Lower leg skin (tissue), 4 donors: ENCODE measurements at regions not wholly inside any gene's neighbourhood (a gene's known extent, or its start where the extent isn't known, plus 50 kb on each side); places are given as distances from the start of the nearest gene placed in this dataset.

Source experiments
- DNase-seq, 2 donors: peaks; one replicate each; pipeline ENCODE4 v3.0.0-alpha.2; 2019; ENCODE audit warnings: low spot score in 2 of 2
- H3K4me3 ChIP-seq: fragments of 200-600 bp; sonication (generic); 2 replicates; pipeline ENCODE4 v1.5.1; 2017; ENCODE audit warnings: mild to moderate bottlenecking, low read depth; ENCODE audit not compliant: poor library complexity, severe bottlenecking
- CTCF ChIP-seq, 3 donors: fragments of 450-650 bp; IDR thresholded peaks; one replicate each; pipeline ENCODE4 v1.5.1; 2016; ENCODE audit warnings: antibody characterized with exemption in 3 of 3, mild to moderate bottlenecking in 3 of 3, moderate library complexity in 2 of 3
- POLR2A ChIP-seq, 2 donors: fragments of 450-650 bp; IDR thresholded peaks; one replicate each; pipeline ENCODE4 v1.6.1; 2016 to 2017; ENCODE audit warnings: antibody characterized with exemption in 2 of 2, mild to moderate bottlenecking in 1 of 2, moderate library complexity in 1 of 2
- WGBS, 2 donors: methylation state at CpG; one replicate each; pipeline ENCODE4 v1.1.5; 2018; 5-methylcytosine and 5-hydroxymethylcytosine counted together
- intact Hi-C: fragments of 100-400 bp; cut with DNase I; formaldehyde crosslinking; loops from one replicate; pipeline ENCODE4 v1.15.0; 2023; ENCODE audit warnings: low total_unique reads

- TF ChIP-seq CTCF (IDR thresholded peaks at IDR 0.05) (no peak), POLR2A (IDR thresholded peaks at IDR 0.05) (no peak)
- no peak for DNase-seq
- H3K4me3 ChIP-seq = no peak overlapping the region
- 58 to 64% methylated on average over 5 of the region's 5 CpGs for WGBS, 2 donors
- intact Hi-C loops = no loop called here
These were observed 429.2 kb upstream of the ZP4 start for GRCh38 chr1:238319957-238320356.

GRCh38 chr1:238318294-238319110, 427.8 kb upstream of the ZP4 start:
- WGBS, 2 donors = 65 to 80% methylated on average over 4 of the region's 4 CpGs
- DNase-seq = no peak
- no peak overlapping the region for H3K4me3 ChIP-seq
- intact Hi-C loops = no loop called here
- TF ChIP-seq CTCF (IDR thresholded peaks at IDR 0.05) = no peak

GRCh38 chr1:238312969-238313368, 422.2 kb upstream of the ZP4 start:
- no peak for DNase-seq
- H3K4me3 ChIP-seq = no peak overlapping the region
- TF ChIP-seq POLR2A (IDR thresholded peaks at IDR 0.05) (no peak), CTCF (IDR thresholded peaks at IDR 0.05) (no peak)
- 79 to 83% methylated on average over 1 of the region's 1 CpG for WGBS, 2 donors
- intact Hi-C loops = no loop called here

- WGBS, 2 donors = 56 to 66% methylated on average over 1 of the region's 1 CpG
- intact Hi-C loops = no loop called here
- no peak for DNase-seq
- TF ChIP-seq CTCF (IDR thresholded peaks at IDR 0.05) (no peak), POLR2A (IDR thresholded peaks at IDR 0.05) (no peak)
- no peak overlapping the region for H3K4me3 ChIP-seq
These were observed 415.7 kb upstream of the ZP4 start for GRCh38 chr1:238306411-238306810.

- TF ChIP-seq CTCF (IDR thresholded peaks at IDR 0.05) = no peak
- no peak for TF ChIP-seq POLR2A (IDR thresholded peaks at IDR 0.05)
- intact Hi-C loops = no loop called here
- no peak for DNase-seq
- no peak overlapping the region for H3K4me3 ChIP-seq
These were observed 411.9 kb upstream of the ZP4 start for GRCh38 chr1:238302646-238303045.

GRCh38 chr1:238296371-238296770, 405.6 kb upstream of the ZP4 start:
- H3K4me3 ChIP-seq = no peak overlapping the region
- no peak for TF ChIP-seq POLR2A (IDR thresholded peaks at IDR 0.05)
- no peak for TF ChIP-seq CTCF (IDR thresholded peaks at IDR 0.05)
- intact Hi-C loops = no loop called here
- no peak for DNase-seq
- WGBS, 2 donors = 79 to 85% methylated on average over 7 of the region's 7 CpGs
